Activated T-cell treated with anti-CD3 and anti-CD28 coated beads, Interleukin-2, amount 50 U/mL, for 72 hours (primary cell): ENCODE measurements at regions not wholly inside any gene's neighbourhood (a gene's known extent, or its start where the extent isn't known, plus 50 kb on each side); places are given as distances from the start of the nearest gene placed in this dataset.
"Not testable (repeated sequence)": the region's sequence is repeated elsewhere in the genome, so short reads cannot be mapped to it uniquely, and the experiment has no call there.

ENCODE experiments used
- ATAC-seq, 2 donors: fragments of 150-1000 bp; cut with Tn5 transposase; replicated peaks in 1 of 2; 2 replicates each; pipeline ENCODE4 v1.10.0; 2021; ENCODE audit warnings: moderate library complexity in 2 of 2, mild to moderate bottlenecking in 1 of 2
- DNase-seq, 2 donors: peaks; one replicate each; pipeline ENCODE4 v3.0.0; 2021 to 2022; ENCODE audit warnings: mixed read lengths in 1 of 2
- H3K27ac Mint-ChIP-seq: one replicate; pipeline ENCODE4 v1.8.0; 2022; ENCODE audit warnings: mild to moderate bottlenecking, moderate library complexity, mixed read lengths
- H3K27me3 Mint-ChIP-seq: one replicate; pipeline ENCODE4 v1.8.0; 2022; ENCODE audit warnings: low read depth, mixed read lengths
- H3K36me3 Mint-ChIP-seq, 2 donors: one replicate each; pipeline ENCODE4 v1.8.0; 2022; ENCODE audit warnings: mixed read lengths in 2 of 2, mild to moderate bottlenecking in 1 of 2; ENCODE audit not compliant: insufficient read depth in 2 of 2
- H3K4me1 Mint-ChIP-seq: one replicate; pipeline ENCODE4 v1.8.0; 2022; ENCODE audit warnings: low read depth, mixed read lengths
- H3K4me3 Mint-ChIP-seq, 2 donors: one replicate each; pipeline ENCODE4 v1.8.0; 2022; ENCODE audit warnings: mild to moderate bottlenecking in 2 of 2, mixed read lengths in 2 of 2, moderate library complexity in 2 of 2
- H3K9me3 Mint-ChIP-seq, 2 donors: one replicate each; pipeline ENCODE4 v1.8.0; 2022; ENCODE audit warnings: mixed read lengths in 2 of 2

- Mint-ChIP-seq H3K4me1 (no peaks in the 10 kb centered on the region), H3K36me3 (peaks cover 0 to 1% of the 10 kb centered on the region in 2 donors), H3K27ac (no peak overlapping the region), H3K4me3 (no peak overlapping the region), H3K27me3 (no peaks in the 10 kb centered on the region), H3K9me3 (peaks cover 8 to 9% of the 10 kb centered on the region in 2 donors)
- ATAC-seq (no peak), DNase-seq (no peak)
Measured at GRCh38 chr3:80753021-80753420, 985.2 kb upstream of the ROBO1 start.

DNA sequence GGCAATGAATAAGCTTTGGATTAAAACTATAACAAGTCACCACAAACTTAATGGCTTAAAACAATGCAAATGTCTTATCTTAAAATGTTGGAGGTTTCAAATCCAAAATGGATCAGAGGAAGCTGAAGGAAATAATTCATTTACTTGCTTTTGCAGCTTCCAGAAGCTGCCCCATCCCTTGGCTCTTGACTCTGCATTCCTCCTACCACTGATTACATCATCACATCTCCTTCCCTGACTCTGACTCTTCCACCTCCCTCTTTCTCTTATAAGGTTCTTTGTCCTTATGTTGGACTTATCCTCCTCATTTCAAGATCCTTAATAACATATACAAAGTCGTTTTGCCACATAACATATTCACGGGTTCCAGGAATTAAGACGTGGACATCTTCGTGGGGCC, 982.8 kb upstream of the ROBO1 start:
- Mint-ChIP-seq H3K36me3 (peaks cover 0 to 1% of the 10 kb centered on the region in 2 donors), H3K4me1 (no peaks in the 10 kb centered on the region), H3K27me3 (no peaks in the 10 kb centered on the region), H3K4me3 (no peak overlapping the region), H3K9me3 (peaks cover 8 to 9% of the 10 kb centered on the region in 2 donors), H3K27ac (no peak overlapping the region)
- no peak for DNase-seq
- ATAC-seq = no peak

- H3K36me3 Mint-ChIP-seq = no peaks in the 10 kb centered on the region
- H3K4me1 Mint-ChIP-seq = no peaks in the 10 kb centered on the region
- H3K9me3 Mint-ChIP-seq = peaks cover 7 to 10% of the 10 kb centered on the region in 2 donors
- H3K4me3 Mint-ChIP-seq = no peak overlapping the region
- H3K27me3 Mint-ChIP-seq = no peaks in the 10 kb centered on the region
- ATAC-seq (no peak), DNase-seq (no peak)
- H3K27ac Mint-ChIP-seq = no peak overlapping the region
Measured at GRCh38 chr3:80734920-80735319, 967.1 kb upstream of the ROBO1 start.

GRCh38 chr3:80734483-80734882, 966.7 kb upstream of the ROBO1 start:
- ATAC-seq = no peak
- Mint-ChIP-seq H3K4me3 (no peak overlapping the region), H3K27me3 (no peaks in the 10 kb centered on the region), H3K4me1 (no peaks in the 10 kb centered on the region), H3K9me3 (peaks cover 4 to 8% of the 10 kb centered on the region in 2 donors), H3K36me3 (no peaks in the 10 kb centered on the region), H3K27ac (no peak overlapping the region)
- DNase-seq = no peak

DNA sequence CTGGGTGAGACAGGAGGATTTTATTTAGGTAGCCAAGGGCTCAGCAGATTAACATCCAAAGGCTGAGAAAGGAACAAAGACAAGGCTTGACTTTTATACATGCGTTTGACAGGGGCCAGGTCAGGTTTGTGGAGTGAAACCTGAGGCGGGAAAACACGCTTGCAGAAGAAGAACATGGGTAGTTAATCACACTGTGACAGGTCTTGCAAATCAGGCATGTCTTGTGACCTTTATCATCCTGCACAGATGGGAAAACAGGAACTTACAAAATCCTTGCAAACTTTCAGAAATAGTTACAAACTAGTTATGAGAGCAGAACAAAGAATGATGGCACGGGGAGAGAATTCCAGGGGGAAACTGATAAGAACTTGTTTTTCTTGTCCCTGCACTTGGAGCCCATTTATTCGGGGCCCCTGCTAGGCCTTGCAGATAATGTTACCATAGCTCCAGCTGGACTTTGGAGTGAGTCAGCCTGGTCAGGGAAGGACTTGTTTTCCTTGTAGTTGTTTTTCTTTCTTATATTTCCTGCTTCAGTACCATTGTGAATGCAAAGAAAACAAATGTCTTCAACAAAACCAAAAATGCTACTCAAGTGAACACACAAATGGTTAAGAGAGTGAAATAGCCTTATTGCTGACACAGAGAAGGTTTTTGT, 965.9 kb upstream of the ROBO1 start:
- Mint-ChIP-seq H3K4me1 (no peaks in the 10 kb centered on the region), H3K27me3 (no peaks in the 10 kb centered on the region), H3K9me3 (peaks cover 6 to 7% of the 10 kb centered on the region in 2 donors), H3K36me3 (peaks cover 0 to 2% of the 10 kb centered on the region in 2 donors), H3K27ac (no peak overlapping the region), H3K4me3 (no peak overlapping the region)
- DNase-seq (no peak), ATAC-seq (no peak)

- H3K9me3 Mint-ChIP-seq, H3K4me1 Mint-ChIP-seq, H3K36me3 Mint-ChIP-seq, H3K27ac Mint-ChIP-seq, H3K4me3 Mint-ChIP-seq, DNase-seq, H3K27me3 Mint-ChIP-seq, ATAC-seq: not testable (repeated sequence)
Measured at GRCh38 chr3:80727561-80727960, 959.8 kb upstream of the ROBO1 start.

- not testable (repeated sequence) for H3K4me3 Mint-ChIP-seq, ATAC-seq, DNase-seq, H3K27me3 Mint-ChIP-seq, H3K4me1 Mint-ChIP-seq, H3K36me3 Mint-ChIP-seq, H3K27ac Mint-ChIP-seq
- peaks cover 7 to 19% of the 10 kb centered on the region in 2 donors for H3K9me3 Mint-ChIP-seq
Measured at GRCh38 chr3:80709597-80710322, 942.0 kb upstream of the ROBO1 start.

DNA sequence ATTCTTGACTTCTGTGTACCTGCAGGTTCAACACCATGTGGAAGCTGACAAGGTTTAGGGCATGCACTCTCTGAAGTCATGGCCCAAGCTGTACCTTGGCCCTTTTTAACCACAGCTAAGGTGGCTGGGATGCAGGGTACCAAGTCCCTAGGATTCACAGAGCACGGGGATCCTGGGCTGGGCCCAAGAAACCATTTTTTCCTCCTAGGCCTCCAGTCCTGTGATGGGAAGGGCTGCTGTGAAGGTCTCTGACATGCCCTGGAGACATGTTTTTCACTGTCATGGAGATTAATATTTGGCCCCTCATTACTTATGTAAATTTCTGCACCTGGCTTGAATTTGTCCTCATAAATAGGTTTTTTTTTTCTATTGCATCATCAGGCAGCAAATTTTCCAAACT, 937.5 kb upstream of the ROBO1 start:
- Mint-ChIP-seq H3K4me1 (no peaks in the 10 kb centered on the region), H3K4me3 (no peak overlapping the region), H3K27me3 (no peaks in the 10 kb centered on the region), H3K27ac (no peak overlapping the region), H3K9me3 (peaks cover 2 to 6% of the 10 kb centered on the region in 2 donors), H3K36me3 (peaks cover 0 to 3% of the 10 kb centered on the region in 2 donors)
- no peak for DNase-seq
- ATAC-seq = no peak

DNA sequence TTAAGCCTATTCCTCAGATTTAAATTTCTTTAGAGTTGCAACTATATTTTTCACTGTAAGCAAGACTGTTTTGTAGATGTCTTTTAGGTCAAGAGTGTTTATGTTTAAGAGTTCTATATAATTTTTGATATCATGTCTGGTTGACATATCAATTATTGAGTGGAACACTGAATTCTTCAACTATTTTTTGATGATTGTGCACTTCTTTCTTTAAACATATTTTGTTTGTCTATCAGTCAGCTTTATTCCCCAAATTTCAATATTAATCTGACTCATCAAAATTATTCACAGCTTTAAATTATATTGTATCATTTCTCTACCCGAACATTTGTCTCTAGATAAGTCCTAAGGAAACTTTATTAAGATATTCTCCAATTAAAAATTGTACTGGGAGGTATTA, 933.6 kb upstream of the ROBO1 start:
- Mint-ChIP-seq H3K4me3 (no peak overlapping the region), H3K27ac (no peak overlapping the region), H3K27me3 (no peaks in the 10 kb centered on the region), H3K4me1 (no peaks in the 10 kb centered on the region), H3K36me3 (peaks cover 0 to 3% of the 10 kb centered on the region in 2 donors), H3K9me3 (peaks cover 5 to 11% of the 10 kb centered on the region in 2 donors)
- DNase-seq (no peak), ATAC-seq (no peak)

- Mint-ChIP-seq H3K4me3 (no peak overlapping the region), H3K36me3 (no peaks in the 10 kb centered on the region), H3K27ac (no peak overlapping the region), H3K27me3 (no peaks in the 10 kb centered on the region), H3K4me1 (no peaks in the 10 kb centered on the region), H3K9me3 (peaks cover 6% of the 10 kb centered on the region in 2 donors)
- DNase-seq (no peak), ATAC-seq (no peak)
Measured at GRCh38 chr3:80697291-80697690, 929.5 kb upstream of the ROBO1 start.

GRCh38 chr3:80696280-80696679, 928.5 kb upstream of the ROBO1 start:
- no peak for DNase-seq
- ATAC-seq = no peak
- Mint-ChIP-seq H3K27me3 (no peaks in the 10 kb centered on the region), H3K4me1 (no peaks in the 10 kb centered on the region), H3K36me3 (no peaks in the 10 kb centered on the region), H3K4me3 (no peak overlapping the region), H3K9me3 (peaks cover 6 to 10% of the 10 kb centered on the region in 2 donors), H3K27ac (no peak overlapping the region)

DNA sequence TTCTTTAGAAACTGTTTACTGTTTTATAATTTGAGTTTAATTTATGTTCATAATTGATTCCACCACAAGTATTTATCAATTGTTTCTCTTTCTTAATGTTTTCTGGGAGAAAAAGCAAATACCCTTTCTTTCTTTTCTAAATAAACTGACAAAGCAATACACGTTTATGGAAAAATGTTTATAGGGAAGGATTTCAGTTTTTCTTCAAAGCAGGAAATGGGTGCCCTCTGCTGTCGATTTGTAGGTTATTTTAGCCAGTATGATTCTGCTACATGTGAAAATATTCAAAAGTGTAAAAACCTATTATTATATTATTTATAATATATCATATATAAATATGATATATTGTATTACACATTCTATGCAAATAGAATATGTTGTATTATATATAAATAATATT, 921.0 kb upstream of the ROBO1 start:
- ATAC-seq (no peak), DNase-seq (no peak)
- Mint-ChIP-seq H3K9me3 (peaks cover 2 to 4% of the 10 kb centered on the region in 2 donors), H3K4me1 (no peaks in the 10 kb centered on the region), H3K36me3 (no peaks in the 10 kb centered on the region), H3K27me3 (no peaks in the 10 kb centered on the region), H3K4me3 (no peak overlapping the region), H3K27ac (no peak overlapping the region)

- Mint-ChIP-seq H3K9me3 (peaks cover 2% of the 10 kb centered on the region in 2 donors), H3K4me3 (no peak overlapping the region), H3K27me3 (no peaks in the 10 kb centered on the region), H3K27ac (no peak overlapping the region), H3K4me1 (no peaks in the 10 kb centered on the region), H3K36me3 (no peaks in the 10 kb centered on the region)
- ATAC-seq (no peak), DNase-seq (no peak)
Measured at GRCh38 chr3:80682951-80683350, 915.2 kb upstream of the ROBO1 start.

GRCh38 chr3:80682235-80682634, 914.4 kb upstream of the ROBO1 start:
- H3K36me3 Mint-ChIP-seq = no peaks in the 10 kb centered on the region
- no peak for ATAC-seq

More at GRCh38 chr3:80682235-80682634, 914.4 kb upstream of the ROBO1 start:
- Mint-ChIP-seq H3K4me3 (no peak overlapping the region), H3K27ac (no peak overlapping the region), H3K27me3 (no peaks in the 10 kb centered on the region), H3K4me1 (no peaks in the 10 kb centered on the region), H3K9me3 (peaks cover 2% of the 10 kb centered on the region in 2 donors)
- DNase-seq = no peak
